Astrocyte (in vitro differentiated cells and primary cell): ENCODE measurements at regions not wholly inside any gene's neighbourhood (a gene's known extent, or its start where the extent isn't known, plus 50 kb on each side); places are given as distances from the start of the nearest gene placed in this dataset.

ENCODE experiments used
- DNase-seq: peaks from one replicate; pipeline ENCODE4 v3.0.0-alpha.2; 2010; ENCODE audit warnings: low read depth
- FAIRE-seq: peaks from 2 replicates; lab custom pipeline; 2011; peaks lifted over from hg19 to GRCh38; lab: Jason Lieb, UNC
- H2AFZ ChIP-seq: 2 replicates; pipeline ENCODE4 v1.6.0; 2012; ENCODE audit warnings: low read depth, low read length, inconsistent platforms
- H3K27ac ChIP-seq: 2 replicates; pipeline ENCODE4 v1.5.1; 2011; ENCODE audit warnings: low read depth, low read length, inconsistent platforms
- H3K27me3 ChIP-seq: 2 replicates; pipeline ENCODE4 v1.6.0; 2011; ENCODE audit warnings: low read length, inconsistent platforms; ENCODE audit not compliant: insufficient read depth
- H3K36me3 ChIP-seq: 2 replicates; pipeline ENCODE4 v1.5.1; 2011; ENCODE audit warnings: low read length, inconsistent platforms; ENCODE audit not compliant: insufficient read depth
- H3K4me1 ChIP-seq: 2 replicates; pipeline ENCODE4 v1.5.1; 2011; ENCODE audit warnings: low read length, inconsistent platforms; ENCODE audit not compliant: insufficient read depth
- H3K4me2 ChIP-seq: 2 replicates; pipeline ENCODE4 v1.6.0; 2012; ENCODE audit warnings: low read length, inconsistent platforms
- H3K4me3 ChIP-seq: 2 replicates; pipeline ENCODE4 v1.5.1; 2011; ENCODE audit warnings: low read depth, mild to moderate bottlenecking, low read length, inconsistent platforms; ENCODE audit not compliant: insufficient read depth
- H3K79me2 ChIP-seq: 2 replicates; pipeline ENCODE4 v1.6.0; 2012; ENCODE audit warnings: mild to moderate bottlenecking, low read length, inconsistent platforms; ENCODE audit not compliant: insufficient read depth
- H3K9ac ChIP-seq: 2 replicates; pipeline ENCODE4 v1.6.0; 2012; ENCODE audit warnings: mild to moderate bottlenecking, low read length, inconsistent platforms
- H3K9me3 ChIP-seq: 2 replicates; pipeline ENCODE4 v1.5.1; 2012; ENCODE audit warnings: low read depth, mild to moderate bottlenecking, low read length, inconsistent platforms; ENCODE audit not compliant: insufficient read depth
- H4K20me1 ChIP-seq: 2 replicates; pipeline ENCODE4 v1.6.0; 2012; ENCODE audit warnings: low read length, inconsistent platforms; ENCODE audit not compliant: insufficient read depth
- H3K27ac Mint-ChIP-seq: one replicate; pipeline ENCODE4 v1.8.0; 2021; ENCODE audit warnings: mild to moderate bottlenecking, mixed read lengths; ENCODE audit not compliant: unreplicated experiment
- H3K27me3 Mint-ChIP-seq: one replicate; pipeline ENCODE4 v1.8.0; 2021; ENCODE audit warnings: low read depth, mixed read lengths; ENCODE audit not compliant: unreplicated experiment
- H3K36me3 Mint-ChIP-seq: one replicate; pipeline ENCODE4 v1.8.0; 2021; ENCODE audit warnings: low read depth, mixed read lengths; ENCODE audit not compliant: unreplicated experiment
- H3K4me1 Mint-ChIP-seq: one replicate; pipeline ENCODE4 v1.8.0; 2021; ENCODE audit warnings: low read depth, mixed read lengths; ENCODE audit not compliant: unreplicated experiment
- H3K4me3 Mint-ChIP-seq: one replicate; pipeline ENCODE4 v1.8.0; 2021; ENCODE audit warnings: mild to moderate bottlenecking, moderate library complexity, mixed read lengths; ENCODE audit not compliant: unreplicated experiment
- H3K9me3 Mint-ChIP-seq: one replicate; pipeline ENCODE4 v1.8.0; 2021; ENCODE audit warnings: mild to moderate bottlenecking, mixed read lengths; ENCODE audit not compliant: unreplicated experiment
- CTCF ChIP-seq: IDR thresholded peaks from 2 replicates; pipeline ENCODE4 v1.5.1; 2011; ENCODE audit warnings: low read depth, mild to moderate bottlenecking, inconsistent platforms, low read length, moderate library complexity; ENCODE audit not compliant: insufficient read depth
- EZH2 ChIP-seq: IDR thresholded peaks from 2 replicates; pipeline ENCODE4 v1.6.1; 2012; ENCODE audit warnings: mild to moderate bottlenecking, low read length, inconsistent platforms; ENCODE audit not compliant: insufficient read depth

GRCh38 chr20:52500157-52500556, 308.6 kb upstream of the ZFP64 start:
- Histone ChIP-seq H3K4me1 (no peaks in the 10 kb centered on the region), H3K27ac (no peak overlapping the region), H3K27me3 (no peaks in the 10 kb centered on the region), H4K20me1 (no peaks in the 10 kb centered on the region), H2AFZ (no peak overlapping the region), H3K9ac (no peak overlapping the region), H3K36me3 (no peaks in the 10 kb centered on the region), H3K79me2 (no peaks in the 10 kb centered on the region), H3K9me3 (no peaks in the 10 kb centered on the region), H3K4me3 (no peak overlapping the region), H3K4me2 (no peak overlapping the region)
- Mint-ChIP-seq H3K9me3 (peaks cover 3% of the 10 kb centered on the region), H3K4me1 (peaks cover 4% of the 10 kb centered on the region), H3K36me3 (no peaks in the 10 kb centered on the region), H3K27ac (no peak overlapping the region), H3K27me3 (no peaks in the 10 kb centered on the region), H3K4me3 (no peak overlapping the region)
- FAIRE-seq (no peak), DNase-seq (no peak)
- no peak for TF ChIP-seq EZH2
- TF ChIP-seq CTCF = no peak

- peak; percentile 41 for DNase-seq
- Mint-ChIP-seq H3K9me3 (no peaks in the 10 kb centered on the region), H3K4me1 (peaks cover 23% of the 10 kb centered on the region), H3K27ac (no peak overlapping the region), H3K36me3 (no peaks in the 10 kb centered on the region), H3K27me3 (no peaks in the 10 kb centered on the region), H3K4me3 (no peak overlapping the region)
- Histone ChIP-seq H3K79me2 (no peaks in the 10 kb centered on the region), H3K27ac (no peak overlapping the region), H3K27me3 (no peaks in the 10 kb centered on the region), H2AFZ (no peak overlapping the region), H3K9me3 (no peaks in the 10 kb centered on the region), H3K36me3 (no peaks in the 10 kb centered on the region), H3K4me2 (no peak overlapping the region), H3K4me3 (no peak overlapping the region), H4K20me1 (no peaks in the 10 kb centered on the region), H3K4me1 (peaks cover 14% of the 10 kb centered on the region), H3K9ac (no peak overlapping the region)
- no peak for TF ChIP-seq CTCF
- no peak for TF ChIP-seq EZH2
- peak; percentile 56 for FAIRE-seq
Observed at GRCh38 chr20:52497731-52498130, 306.2 kb upstream of the ZFP64 start.

- no peaks in the 10 kb centered on the region for H3K9me3 ChIP-seq
- H3K27me3 Mint-ChIP-seq = no peaks in the 10 kb centered on the region
- H3K4me1 Mint-ChIP-seq = peaks cover 29% of the 10 kb centered on the region
- no peak overlapping the region for H2AFZ ChIP-seq
- no peaks in the 10 kb centered on the region for H3K27me3 ChIP-seq
- H4K20me1 ChIP-seq = no peaks in the 10 kb centered on the region
- H3K36me3 Mint-ChIP-seq = no peaks in the 10 kb centered on the region
- no peak overlapping the region for H3K9ac ChIP-seq
- no peaks in the 10 kb centered on the region for H3K79me2 ChIP-seq
- FAIRE-seq (no peak), DNase-seq (no peak)
- H3K27ac Mint-ChIP-seq = no peak overlapping the region
- no peak overlapping the region for H3K27ac ChIP-seq
- no peaks in the 10 kb centered on the region for H3K36me3 ChIP-seq
- no peak overlapping the region for H3K4me2 ChIP-seq
- peaks cover 16% of the 10 kb centered on the region for H3K4me1 ChIP-seq
- no peak for TF ChIP-seq CTCF
- TF ChIP-seq EZH2 = no peak
- no peak overlapping the region for H3K4me3 ChIP-seq
- H3K9me3 Mint-ChIP-seq = peaks cover 1% of the 10 kb centered on the region
- no peak overlapping the region for H3K4me3 Mint-ChIP-seq
Observed at GRCh38 chr20:52496191-52496590, 304.6 kb upstream of the ZFP64 start.
